ENCODE measurements at regions not wholly inside any gene's neighbourhood (a gene's known extent, or its start where the extent isn't known, plus 50 kb on each side); places are given as distances from the start of the nearest gene placed in this dataset.
"Not testable (repeated sequence)": the region's sequence is repeated elsewhere in the genome, so short reads cannot be mapped to it uniquely, and the experiment has no call there.

GRCh38 chr2:82215212-82215611 is 1910.7 kb upstream of the LRRTM1 start:
- in situ Hi-C loops (cut with MboI; ENCODE audit: low pct_unique_long_range_greater_than_20kb in 2 of 9, low sequenced_read_pairs in 9 of 9, unreplicated experiment in 9 of 9): no loop called here
- no peak overlapping the region for H3K4me3 ChIP-seq
- ATAC-seq (replicated peaks in 6 of 8): no peak
- H3K27ac ChIP-seq: no peak overlapping the region
- H3K4me1 ChIP-seq (replicated peaks in 1 of 2): no peaks in the 10 kb centered on the region
- 0 to 94% (median 45%) methylated on average over 1 to 4 of the region's 4 CpGs; no CpG with 5 or more reads in 2 of the 10 experiments for WGBS, 10 experiments

- Histone ChIP-seq H3K27ac (no peak overlapping the region), H3K4me1 (replicated peaks in 1 of 2) (no peaks in the 10 kb centered on the region), H3K4me3 (no peak overlapping the region)
- in situ Hi-C loops (cut with MboI; ENCODE audit: low pct_unique_long_range_greater_than_20kb in 2 of 9, low sequenced_read_pairs in 9 of 9, unreplicated experiment in 9 of 9): no loop called here
- WGBS, 10 experiments: 0 to 86% (median 58%) methylated on average over 1 to 3 of the region's 3 CpGs; no CpG with 5 or more reads in 2 of the 10 experiments
- ATAC-seq (replicated peaks in 6 of 8): no peak
These were observed 1894.9 kb upstream of the LRRTM1 start for GRCh38 chr2:82199493-82199852.

- Histone ChIP-seq H3K27ac (no peak overlapping the region), H3K4me1 (replicated peaks in 1 of 2) (no peaks in the 10 kb centered on the region), H3K4me3 (no peak overlapping the region)
- ATAC-seq (replicated peaks in 6 of 8): no peak
- in situ Hi-C loops (cut with MboI; ENCODE audit: low pct_unique_long_range_greater_than_20kb in 2 of 9, low sequenced_read_pairs in 9 of 9, unreplicated experiment in 9 of 9): no loop called here
- 11 to 100% (median 64%) methylated on average over 2 to 4 of the region's 4 CpGs; no CpG with 5 or more reads in 2 of the 10 experiments for WGBS, 10 experiments
These were observed 1894.4 kb upstream of the LRRTM1 start for GRCh38 chr2:82198809-82199492.

GRCh38 chr2:82182270-82182669 is 1877.7 kb upstream of the LRRTM1 start:
- peak in 5 of 8 experiments; percentile 98 to 99 (median 98) for ATAC-seq (replicated peaks in 6 of 8)
- Histone ChIP-seq H3K4me3 (no peak overlapping the region), H3K27ac (no peak overlapping the region), H3K4me1 (replicated peaks in 1 of 2) (no peaks in the 10 kb centered on the region)
- in situ Hi-C loops (cut with MboI; ENCODE audit: low pct_unique_long_range_greater_than_20kb in 2 of 9, low sequenced_read_pairs in 9 of 9, unreplicated experiment in 9 of 9): no loop called here

GRCh38 chr2:82175210-82175609 is 1870.7 kb upstream of the LRRTM1 start:
- H3K4me1 ChIP-seq (replicated peaks in 1 of 2); H3K27ac ChIP-seq; H3K4me3 ChIP-seq; in situ Hi-C loops (cut with MboI; ENCODE audit: low pct_unique_long_range_greater_than_20kb in 2 of 9, low sequenced_read_pairs in 9 of 9, unreplicated experiment in 9 of 9); ATAC-seq (replicated peaks in 6 of 8): not testable (repeated sequence)
- 7 to 96% (median 74%) methylated on average over 3 to 10 of the region's 10 CpGs; no CpG with 5 or more reads in 2 of the 10 experiments for WGBS, 10 experiments

- Histone ChIP-seq H3K4me1 (replicated peaks in 1 of 2) (no peaks in the 10 kb centered on the region), H3K27ac (no peak overlapping the region), H3K4me3 (no peak overlapping the region)
- no peak for ATAC-seq (replicated peaks in 6 of 8)
- in situ Hi-C loops (cut with MboI; ENCODE audit: low pct_unique_long_range_greater_than_20kb in 2 of 9, low sequenced_read_pairs in 9 of 9, unreplicated experiment in 9 of 9): no loop called here
- WGBS, 10 experiments: 0 to 100% (median 83%) methylated on average over 1 to 2 of the region's 2 CpGs; no CpG with 5 or more reads in 3 of the 10 experiments
These were observed 1867.9 kb upstream of the LRRTM1 start for GRCh38 chr2:82172483-82172882.

- H3K4me1 ChIP-seq (replicated peaks in 1 of 2): no peaks in the 10 kb centered on the region
- in situ Hi-C loops (cut with MboI; ENCODE audit: low pct_unique_long_range_greater_than_20kb in 2 of 9, low sequenced_read_pairs in 9 of 9, unreplicated experiment in 9 of 9): no loop called here
- H3K27ac ChIP-seq: no peak overlapping the region
- no peak overlapping the region for H3K4me3 ChIP-seq
- 0 to 100% (median 85%) methylated on average over 1 to 4 of the region's 4 CpGs; no CpG with 5 or more reads in 1 of the 10 experiments for WGBS, 10 experiments
- ATAC-seq (replicated peaks in 6 of 8): no peak
These were observed 1864.8 kb upstream of the LRRTM1 start for GRCh38 chr2:82169379-82169778.

- H3K27ac ChIP-seq: no peak overlapping the region
- no peaks in the 10 kb centered on the region for H3K4me1 ChIP-seq (replicated peaks in 1 of 2)
- no peak overlapping the region for H3K4me3 ChIP-seq
- ATAC-seq (replicated peaks in 6 of 8): no peak
- in situ Hi-C loops (cut with MboI; ENCODE audit: low pct_unique_long_range_greater_than_20kb in 2 of 9, low sequenced_read_pairs in 9 of 9, unreplicated experiment in 9 of 9): no loop called here
These were observed 1860.8 kb upstream of the LRRTM1 start for GRCh38 chr2:82165377-82165776.

GRCh38 chr2:82158150-82158549 is 1853.6 kb upstream of the LRRTM1 start:
- Histone ChIP-seq H3K4me3 (no peak overlapping the region), H3K27ac (no peak overlapping the region), H3K4me1 (replicated peaks in 1 of 2) (no peaks in the 10 kb centered on the region)
- in situ Hi-C loops (cut with MboI; ENCODE audit: low pct_unique_long_range_greater_than_20kb in 2 of 9, low sequenced_read_pairs in 9 of 9, unreplicated experiment in 9 of 9): no loop called here
- ATAC-seq (replicated peaks in 6 of 8): peak in 1 of 8 experiments; percentile 90
- 0 to 100% (median 67%) methylated on average over 1 to 2 of the region's 2 CpGs; no CpG with 5 or more reads in 5 of the 10 experiments for WGBS, 10 experiments

GRCh38 chr2:82155469-82155868 is 1850.9 kb upstream of the LRRTM1 start:
- ATAC-seq (replicated peaks in 6 of 8): no peak
- no peaks in the 10 kb centered on the region for H3K4me1 ChIP-seq (replicated peaks in 1 of 2)
- no peak overlapping the region for H3K27ac ChIP-seq
- H3K4me3 ChIP-seq: no peak overlapping the region
- in situ Hi-C loops (cut with MboI; ENCODE audit: low pct_unique_long_range_greater_than_20kb in 2 of 9, low sequenced_read_pairs in 9 of 9, unreplicated experiment in 9 of 9): no loop called here
- WGBS, 10 experiments: 10 to 100% (median 96%) methylated on average over 2 to 4 of the region's 4 CpGs

GRCh38 chr2:82143343-82143742 is 1838.8 kb upstream of the LRRTM1 start:
- H3K27ac ChIP-seq: no peak overlapping the region
- no peak overlapping the region for H3K4me3 ChIP-seq
- no peaks in the 10 kb centered on the region for H3K4me1 ChIP-seq (replicated peaks in 1 of 2)
- in situ Hi-C loops (cut with MboI; ENCODE audit: low pct_unique_long_range_greater_than_20kb in 2 of 9, low sequenced_read_pairs in 9 of 9, unreplicated experiment in 9 of 9): no loop called here
- ATAC-seq (replicated peaks in 6 of 8): no peak

- in situ Hi-C loops (cut with MboI; ENCODE audit: low pct_unique_long_range_greater_than_20kb in 2 of 9, low sequenced_read_pairs in 9 of 9, unreplicated experiment in 9 of 9): no loop called here
- 24 to 91% (median 77%) methylated on average over 2 to 5 of the region's 5 CpGs for WGBS, 10 experiments
- no peak for ATAC-seq (replicated peaks in 6 of 8)
- Histone ChIP-seq H3K4me3 (no peak overlapping the region), H3K4me1 (replicated peaks in 1 of 2) (no peaks in the 10 kb centered on the region), H3K27ac (no peak overlapping the region)
These were observed 1835.5 kb upstream of the LRRTM1 start for GRCh38 chr2:82139979-82140611.

- Histone ChIP-seq H3K4me3 (no peak overlapping the region), H3K4me1 (replicated peaks in 1 of 2) (no peaks in the 10 kb centered on the region), H3K27ac (no peak overlapping the region)
- ATAC-seq (replicated peaks in 6 of 8): peak in 1 of 8 experiments; percentile 50
- in situ Hi-C loops (cut with MboI; ENCODE audit: low pct_unique_long_range_greater_than_20kb in 2 of 9, low sequenced_read_pairs in 9 of 9, unreplicated experiment in 9 of 9): no loop called here
- WGBS, 10 experiments: 15 to 100% (median 87%) methylated on average over 3 to 8 of the region's 8 CpGs
These were observed 1832.9 kb upstream of the LRRTM1 start for GRCh38 chr2:82137441-82137840.

- Histone ChIP-seq H3K4me3 (no peak overlapping the region), H3K4me1 (replicated peaks in 1 of 2) (no peaks in the 10 kb centered on the region), H3K27ac (no peak overlapping the region)
- in situ Hi-C loops (cut with MboI; ENCODE audit: low pct_unique_long_range_greater_than_20kb in 2 of 9, low sequenced_read_pairs in 9 of 9, unreplicated experiment in 9 of 9): no loop called here
- 0 to 93% (median 47%) methylated on average over 1 to 3 of the region's 3 CpGs for WGBS, 10 experiments
- ATAC-seq (replicated peaks in 6 of 8): no peak
These were observed 1823.5 kb upstream of the LRRTM1 start for GRCh38 chr2:82128051-82128450.

Data from motor neuron (in vitro differentiated cells).